T1000 (cell line): ENCODE measurements at regions not wholly inside any gene's neighbourhood (a gene's known extent, or its start where the extent isn't known, plus 50 kb on each side); places are given as distances from the start of the nearest gene placed in this dataset.

ENCODE experiments used
- DNase-seq: peaks from one replicate; lab custom pipeline; 2025; ENCODE audit warnings: mixed read lengths; lab: John Stamatoyannopoulos, UW

- DNase-seq, result no peak
Measured at GRCh38 chr15:96217983-96218382, 112.5 kb upstream of the NR2F2 start.

GRCh38 chr15:96218623-96219455 lies 111.7 kb upstream of the NR2F2 start:
- no peak for DNase-seq

- DNase-seq, result no peak
Measured at GRCh38 chr15:96219681-96220080, 110.8 kb upstream of the NR2F2 start.

GRCh38 chr15:96220657-96221056 lies 109.8 kb upstream of the NR2F2 start:
- no peak for DNase-seq

GRCh38 chr15:96222981-96223380 lies 107.5 kb upstream of the NR2F2 start:
- no peak for DNase-seq

- DNase-seq, result no peak
Measured at GRCh38 chr15:96223939-96224338, 106.6 kb upstream of the NR2F2 start.

- no peak for DNase-seq
Measured at GRCh38 chr15:96225642-96226259, 104.7 kb upstream of the NR2F2 start.

GRCh38 chr15:96230526-96231181 lies 99.8 kb upstream of the NR2F2 start:
- no peak for DNase-seq

GRCh38 chr15:96232335-96232734 lies 98.2 kb upstream of the NR2F2 start:
- DNase-seq, result no peak

GRCh38 chr15:96234109-96234892 lies 96.2 kb upstream of the NR2F2 start:
- peak; percentile 64 for DNase-seq

- no peak for DNase-seq
Measured at GRCh38 chr15:96237002-96237401, 93.5 kb upstream of the NR2F2 start.

GRCh38 chr15:96242761-96243160 lies 87.7 kb upstream of the NR2F2 start:
- no peak for DNase-seq

GRCh38 chr15:96243701-96244100 lies 86.8 kb upstream of the NR2F2 start:
- no peak for DNase-seq

GRCh38 chr15:96245252-96245651 lies 85.2 kb upstream of the NR2F2 start:
- DNase-seq, result no peak

GRCh38 chr15:96246057-96246456 lies 84.4 kb upstream of the NR2F2 start:
- no peak for DNase-seq

GRCh38 chr15:96247621-96248305 lies 82.7 kb upstream of the NR2F2 start:
- no peak for DNase-seq

- DNase-seq, result no peak
Measured at GRCh38 chr15:96252148-96252547, 78.4 kb upstream of the NR2F2 start.

GRCh38 chr15:96253006-96253747 lies 77.3 kb upstream of the NR2F2 start:
- no peak for DNase-seq

GRCh38 chr15:96254173-96254572 lies 76.3 kb upstream of the NR2F2 start:
- no peak for DNase-seq

GRCh38 chr15:96255599-96255998 lies 74.9 kb upstream of the NR2F2 start:
- no peak for DNase-seq

- DNase-seq, result no peak
Measured at GRCh38 chr15:96261575-96262034, 68.9 kb upstream of the NR2F2 start.
